Bronchial epithelial cell (primary cell): ENCODE measurements at regions not wholly inside any gene's neighbourhood (a gene's known extent, or its start where the extent isn't known, plus 50 kb on each side); places are given as distances from the start of the nearest gene placed in this dataset.

ENCODE experiments used
- DNase-seq: peaks from one replicate; pipeline ENCODE4 v3.0.0-alpha.2; 2010; ENCODE audit warnings: low read depth
- FAIRE-seq: peaks from 2 replicates; lab custom pipeline; 2011; peaks lifted over from hg19 to GRCh38; lab: Jason Lieb, UNC
- H3K27me3 ChIP-seq: 2 replicates; pipeline ENCODE4 v1.5.1; 2011; ENCODE audit warnings: low read length; ENCODE audit not compliant: control insufficient read depth, insufficient read depth
- H3K36me3 ChIP-seq: 2 replicates; pipeline ENCODE4 v1.5.1; 2011; ENCODE audit warnings: low read length; ENCODE audit not compliant: control insufficient read depth, insufficient read depth
- H3K4me3 ChIP-seq: 2 replicates; pipeline ENCODE4 v1.5.1; 2011; ENCODE audit warnings: mild to moderate bottlenecking, low read depth, low read length, control low read depth
- TF ChIP-seq, protein P1 (sequence below): IDR thresholded peaks from 2 replicates; pipeline ENCODE4 v1.5.1; 2011; ENCODE audit warnings: mild to moderate bottlenecking, moderate library complexity, low read length, control low read depth, inconsistent platforms; ENCODE audit not compliant: insufficient read depth, severe bottlenecking

DNA sequence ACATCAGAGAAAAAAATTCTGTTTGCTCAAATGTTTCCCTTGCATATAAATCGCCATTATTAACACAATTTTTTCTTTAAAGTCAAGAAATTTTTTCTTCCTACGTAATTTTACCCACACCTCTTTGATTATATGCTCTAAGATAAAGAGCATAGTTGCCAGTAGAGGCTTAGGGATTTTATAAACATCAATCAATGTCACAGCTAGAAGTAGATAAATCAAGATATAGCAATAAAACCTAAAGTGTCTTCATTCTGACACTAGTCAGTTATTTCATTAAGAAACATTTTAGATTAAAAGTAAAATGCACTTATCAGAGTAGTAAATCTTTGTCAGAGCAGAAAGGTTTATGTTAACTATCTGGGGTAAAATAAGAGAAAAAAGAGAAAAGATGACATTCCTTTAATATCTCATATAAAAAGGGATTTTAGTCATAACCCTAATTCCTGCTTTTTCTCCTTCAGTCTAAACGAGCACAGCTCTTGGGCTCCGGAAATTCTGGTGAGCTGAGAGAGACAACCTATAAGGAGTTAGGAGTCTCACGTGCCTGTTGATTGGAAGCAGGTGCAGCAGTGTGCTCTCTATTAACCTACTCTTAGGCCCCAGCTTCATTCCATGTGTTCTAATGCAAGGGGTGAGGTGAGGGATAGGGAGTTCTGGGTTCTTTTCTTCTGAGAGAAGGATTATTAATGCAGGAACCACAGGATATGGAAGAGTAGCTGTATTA is 172.4 kb upstream of the GULP1 start:
- H3K36me3 ChIP-seq, result no peaks in the 10 kb centered on the region
- H3K4me3 ChIP-seq, result no peak overlapping the region
- H3K27me3 ChIP-seq, result no peaks in the 10 kb centered on the region
- TF ChIP-seq, protein P1, sequence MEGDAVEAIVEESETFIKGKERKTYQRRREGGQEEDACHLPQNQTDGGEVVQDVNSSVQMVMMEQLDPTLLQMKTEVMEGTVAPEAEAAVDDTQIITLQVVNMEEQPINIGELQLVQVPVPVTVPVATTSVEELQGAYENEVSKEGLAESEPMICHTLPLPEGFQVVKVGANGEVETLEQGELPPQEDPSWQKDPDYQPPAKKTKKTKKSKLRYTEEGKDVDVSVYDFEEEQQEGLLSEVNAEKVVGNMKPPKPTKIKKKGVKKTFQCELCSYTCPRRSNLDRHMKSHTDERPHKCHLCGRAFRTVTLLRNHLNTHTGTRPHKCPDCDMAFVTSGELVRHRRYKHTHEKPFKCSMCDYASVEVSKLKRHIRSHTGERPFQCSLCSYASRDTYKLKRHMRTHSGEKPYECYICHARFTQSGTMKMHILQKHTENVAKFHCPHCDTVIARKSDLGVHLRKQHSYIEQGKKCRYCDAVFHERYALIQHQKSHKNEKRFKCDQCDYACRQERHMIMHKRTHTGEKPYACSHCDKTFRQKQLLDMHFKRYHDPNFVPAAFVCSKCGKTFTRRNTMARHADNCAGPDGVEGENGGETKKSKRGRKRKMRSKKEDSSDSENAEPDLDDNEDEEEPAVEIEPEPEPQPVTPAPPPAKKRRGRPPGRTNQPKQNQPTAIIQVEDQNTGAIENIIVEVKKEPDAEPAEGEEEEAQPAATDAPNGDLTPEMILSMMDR, result no peak
- no peak for FAIRE-seq
- DNase-seq, result no peak

DNA sequence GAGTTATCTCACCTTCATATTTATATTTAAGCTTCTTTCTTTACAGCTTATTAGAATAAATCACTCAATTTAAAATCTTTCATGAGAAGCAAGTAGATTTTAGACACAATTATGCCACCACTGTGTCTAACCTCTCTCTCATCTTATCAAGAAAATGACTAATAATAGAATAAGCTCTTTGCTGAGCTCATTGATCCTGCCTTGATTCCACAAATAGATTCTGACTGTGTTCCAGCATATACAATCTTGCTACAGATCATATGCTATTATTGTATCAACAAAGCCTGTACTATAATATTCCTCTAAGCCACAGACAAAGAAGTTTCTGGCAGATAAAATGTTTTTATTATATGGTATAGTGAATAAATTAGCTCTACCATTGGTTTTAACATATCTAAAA is 168.7 kb upstream of the GULP1 start:
- no peak for FAIRE-seq
- no peaks in the 10 kb centered on the region for H3K27me3 ChIP-seq
- H3K4me3 ChIP-seq, result no peak overlapping the region
- peak; percentile 41 for DNase-seq
- no peaks in the 10 kb centered on the region for H3K36me3 ChIP-seq
- TF ChIP-seq, protein P1, result no peak

DNA sequence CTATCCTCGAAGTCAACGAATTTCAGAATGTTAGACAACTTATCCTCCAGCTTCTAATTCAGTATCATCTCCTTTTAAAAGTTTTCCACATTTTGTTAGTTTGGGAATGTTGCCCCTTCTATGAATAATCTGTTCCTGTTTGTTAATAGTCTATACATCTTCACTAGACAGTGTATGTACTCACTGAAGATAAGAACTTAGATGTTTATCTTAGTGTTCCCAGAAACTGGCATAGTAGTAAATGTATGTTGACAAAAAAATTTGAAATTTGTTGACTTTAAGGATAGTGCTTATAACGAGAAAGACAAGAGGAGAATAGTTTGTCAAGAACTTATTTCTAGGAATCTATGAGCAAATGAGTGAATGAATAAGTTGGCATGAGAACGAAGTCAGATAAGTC is 162.0 kb upstream of the GULP1 start:
- Histone ChIP-seq H3K36me3 (no peaks in the 10 kb centered on the region), H3K4me3 (no peak overlapping the region), H3K27me3 (no peaks in the 10 kb centered on the region)
- TF ChIP-seq, protein P1, result no peak
- FAIRE-seq (no peak), DNase-seq (no peak)

DNA sequence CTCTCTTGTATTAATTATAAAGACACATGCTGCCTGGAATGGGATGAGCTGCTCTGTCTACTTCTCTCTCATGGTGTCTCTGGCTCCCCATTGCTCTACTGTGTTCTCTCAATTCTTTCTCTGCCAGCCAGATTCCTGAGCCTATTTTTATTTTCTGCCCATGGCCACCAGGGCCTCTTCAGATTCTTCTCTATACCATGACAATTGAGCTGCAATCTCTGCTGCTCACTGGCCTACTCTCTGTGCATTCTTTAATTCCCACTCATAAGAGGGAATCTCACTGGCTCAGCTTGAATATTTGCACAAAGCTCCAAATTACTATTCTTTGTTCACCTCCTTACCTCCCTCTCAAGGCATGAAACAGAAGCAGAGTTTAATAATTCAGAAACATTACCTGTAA is 161.4 kb upstream of the GULP1 start:
- H3K4me3 ChIP-seq, result no peak overlapping the region
- no peak for DNase-seq
- TF ChIP-seq, protein P1, result no peak
- no peaks in the 10 kb centered on the region for H3K36me3 ChIP-seq
- H3K27me3 ChIP-seq, result no peaks in the 10 kb centered on the region
- no peak for FAIRE-seq

DNA sequence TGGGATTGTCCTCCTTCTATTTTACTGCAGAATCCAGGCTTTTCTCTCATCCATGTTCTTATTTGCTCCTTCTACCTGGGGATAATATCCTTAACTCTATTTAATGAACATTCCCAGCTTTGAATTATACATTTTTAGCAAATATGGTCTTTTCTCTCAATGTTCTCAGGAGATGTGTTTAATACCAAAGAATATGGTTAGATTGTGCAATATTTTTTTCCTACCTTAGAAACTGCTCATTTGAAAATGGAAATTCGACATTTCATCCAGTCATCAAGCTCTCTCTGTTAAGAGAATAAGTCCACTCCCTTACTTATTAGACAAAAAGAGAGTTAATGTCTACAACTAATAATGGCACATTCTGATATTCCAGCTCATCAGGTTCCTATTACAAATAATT is 160.4 kb upstream of the GULP1 start:
- Histone ChIP-seq H3K36me3 (no peaks in the 10 kb centered on the region), H3K4me3 (no peak overlapping the region), H3K27me3 (no peaks in the 10 kb centered on the region)
- DNase-seq (no peak), FAIRE-seq (no peak)
- TF ChIP-seq, protein P1, result no peak

DNA sequence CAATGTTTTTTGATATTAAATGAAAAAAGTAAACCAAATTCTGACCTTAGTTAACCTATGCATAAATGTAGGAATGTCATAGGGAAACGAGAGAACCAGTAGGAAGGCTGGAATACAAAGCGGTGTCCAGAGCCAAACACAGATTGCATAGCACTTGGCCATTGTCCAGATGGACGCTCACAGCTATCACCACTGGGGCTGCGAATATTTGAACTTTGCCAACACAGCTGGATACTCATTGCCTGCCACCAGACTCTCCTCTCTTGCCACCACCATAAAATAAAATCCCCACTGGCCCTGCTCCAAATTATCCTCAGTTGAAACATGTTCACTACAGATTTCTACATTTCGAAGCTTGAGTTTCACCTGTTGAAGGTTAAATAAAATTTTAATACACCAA is 159.3 kb upstream of the GULP1 start:
- FAIRE-seq, result no peak
- Histone ChIP-seq H3K27me3 (no peaks in the 10 kb centered on the region), H3K36me3 (no peaks in the 10 kb centered on the region), H3K4me3 (no peak overlapping the region)
- no peak for DNase-seq
- TF ChIP-seq, protein P1, result no peak
